Right lobe of liver (tissue), 4 donors: ENCODE measurements at regions not wholly inside any gene's neighbourhood (a gene's known extent, or its start where the extent isn't known, plus 50 kb on each side); places are given as distances from the start of the nearest gene placed in this dataset.

Experiments
- CTCF ChIP-seq, 4 donors: fragments of 200-600 bp in 3 of 4; fragments of 450-650 bp in 1 of 4; IDR thresholded peaks; one replicate each; pipeline versions ENCODE4 v1.5.1 to v1.8.0; 2016 to 2022; ENCODE audit warnings: antibody characterized with exemption in 4 of 4, mild to moderate bottlenecking in 2 of 4
- POLR2A ChIP-seq: fragments of 450-650 bp; IDR thresholded peaks from one replicate; pipeline ENCODE4 v1.6.1; 2017; ENCODE audit warnings: antibody characterized with exemption, mild to moderate bottlenecking
- donor health status: DM: no; HTN: no; CAD: no.
- donor health status: DM: no; HTN: no; CAD: no.
- donor health status: DM: no; HTN: yes; CAD: no.

- TF ChIP-seq CTCF (IDR thresholded peaks at IDR 0.05) (no peak), POLR2A (no peak)
These were observed 123.5 kb upstream of the PKN2 start for GRCh38 chr1:88560621-88561020.
